Uterus (tissue), 3 donors: ENCODE measurements at regions not wholly inside any gene's neighbourhood (a gene's known extent, or its start where the extent isn't known, plus 50 kb on each side); places are given as distances from the start of the nearest gene placed in this dataset.

ENCODE experiments used
- DNase-seq, 2 donors: peaks; one replicate each; pipeline ENCODE4 v3.0.0-alpha.2; 2019 to 2020
- H3K27ac ChIP-seq, 2 donors: fragments of 200-600 bp; sonication (generic); 1 replicate in 1 of 2; 2 replicates in 1 of 2; pipeline ENCODE4 v1.5.1; 2016 to 2018
- H3K27me3 ChIP-seq, 2 donors: fragments of 200-600 bp; sonication (generic); one replicate each; pipeline ENCODE4 v1.5.1; 2018 to 2019; ENCODE audit warnings: control low read depth in 1 of 2
- H3K36me3 ChIP-seq, 2 donors: fragments of 200-600 bp; sonication (generic); one replicate each; pipeline ENCODE4 v1.5.1; 2019; ENCODE audit warnings: control low read depth in 1 of 2
- H3K4me1 ChIP-seq, 2 donors: fragments of 200-600 bp; sonication (generic); one replicate each; pipeline ENCODE4 v1.5.1; 2018 to 2019; ENCODE audit warnings: control low read depth in 1 of 2
- H3K4me3 ChIP-seq, 2 donors: fragments of 200-600 bp; sonication (generic); 1 replicate in 1 of 2; 2 replicates in 1 of 2; pipeline ENCODE4 v1.5.1; 2018 to 2019; ENCODE audit warnings: mild to moderate bottlenecking in 1 of 2
- H3K9me3 ChIP-seq, 2 donors: fragments of 200-600 bp; sonication (generic); one replicate each; pipeline ENCODE4 v1.5.1; 2019; ENCODE audit warnings: control low read depth in 1 of 2
- CTCF ChIP-seq, 4 experiments: fragments of 200-600 bp in 2 of 4; fragments of 450-650 bp in 2 of 4; sonication (generic) in 2 of 4; IDR thresholded peaks; one replicate each; pipeline ENCODE4 v1.5.1; 2016 to 2019; ENCODE audit warnings: antibody characterized with exemption in 4 of 4, mild to moderate bottlenecking in 2 of 4, moderate library complexity in 1 of 4
- POLR2A ChIP-seq, 2 donors: fragments of 450-650 bp; IDR thresholded peaks; one replicate each; pipeline ENCODE4 v1.6.1; 2016; ENCODE audit warnings: antibody characterized with exemption in 2 of 2, mild to moderate bottlenecking in 1 of 2, moderate library complexity in 1 of 2
- intact Hi-C: fragments of 100-400 bp; cut with DNase I; formaldehyde crosslinking; loops from one replicate; pipeline ENCODE4 v1.15.1; 2023; ENCODE audit warnings: low total_unique reads
- donor health status: DM: yes; HTN: yes; CAD: no.

GRCh38 chr13:62444805-62445204, 1029.2 kb upstream of the PCDH20 start:
- no peaks in the 10 kb centered on the region for H3K9me3 ChIP-seq
- intact Hi-C loops: no loop called here
- TF ChIP-seq POLR2A (IDR thresholded peaks at IDR 0.05): no peak
- TF ChIP-seq CTCF (IDR thresholded peaks at IDR 0.05): no peak

GRCh38 chr13:62434081-62434480, 1018.4 kb upstream of the PCDH20 start:
- Histone ChIP-seq H3K4me3 (no peak overlapping the region), H3K9me3 (no peaks in the 10 kb centered on the region), H3K4me1 (no peaks in the 10 kb centered on the region), H3K36me3 (no peaks in the 10 kb centered on the region), H3K27ac (no peak overlapping the region), H3K27me3 (no peaks in the 10 kb centered on the region)
- intact Hi-C loops: no loop called here
- TF ChIP-seq POLR2A (IDR thresholded peaks at IDR 0.05) (no peak), CTCF (IDR thresholded peaks at IDR 0.05) (no peak)
- DNase-seq: no peak

More at GRCh38 chr13:62444805-62445204, 1029.2 kb upstream of the PCDH20 start:
- no peak for DNase-seq
- H3K4me3 ChIP-seq: no peak overlapping the region
- H3K27me3 ChIP-seq: no peaks in the 10 kb centered on the region
- no peaks in the 10 kb centered on the region for H3K4me1 ChIP-seq
- no peak overlapping the region for H3K27ac ChIP-seq
- H3K36me3 ChIP-seq: no peaks in the 10 kb centered on the region

GRCh38 chr13:62433660-62434059, 1018.0 kb upstream of the PCDH20 start:
- no peaks in the 10 kb centered on the region for H3K36me3 ChIP-seq
- TF ChIP-seq CTCF (IDR thresholded peaks at IDR 0.05) (no peak), POLR2A (IDR thresholded peaks at IDR 0.05) (no peak)
- intact Hi-C loops: no loop called here
- no peak overlapping the region for H3K4me3 ChIP-seq
- no peaks in the 10 kb centered on the region for H3K4me1 ChIP-seq
- no peaks in the 10 kb centered on the region for H3K9me3 ChIP-seq
- H3K27ac ChIP-seq: no peak overlapping the region
- H3K27me3 ChIP-seq: no peaks in the 10 kb centered on the region
- no peak for DNase-seq

- no peaks in the 10 kb centered on the region for H3K27me3 ChIP-seq
- no peak for DNase-seq
- no peak overlapping the region for H3K27ac ChIP-seq
- no peaks in the 10 kb centered on the region for H3K36me3 ChIP-seq
- H3K4me3 ChIP-seq: no peak overlapping the region
- no peaks in the 10 kb centered on the region for H3K4me1 ChIP-seq
- H3K9me3 ChIP-seq: no peaks in the 10 kb centered on the region
- intact Hi-C loops: no loop called here
- TF ChIP-seq CTCF (IDR thresholded peaks at IDR 0.05) (no peak), POLR2A (IDR thresholded peaks at IDR 0.05) (no peak)
Measured at GRCh38 chr13:62432906-62433305, 1017.3 kb upstream of the PCDH20 start.

- H3K4me1 ChIP-seq: no peaks in the 10 kb centered on the region
- no peak overlapping the region for H3K4me3 ChIP-seq
- intact Hi-C loops: no loop called here
- DNase-seq: no peak
- H3K27me3 ChIP-seq: no peaks in the 10 kb centered on the region
- H3K27ac ChIP-seq: no peak overlapping the region
- no peaks in the 10 kb centered on the region for H3K9me3 ChIP-seq
- H3K36me3 ChIP-seq: no peaks in the 10 kb centered on the region
- TF ChIP-seq CTCF (IDR thresholded peaks at IDR 0.05) (no peak), POLR2A (IDR thresholded peaks at IDR 0.05) (no peak)
Measured at GRCh38 chr13:62432295-62432694, 1016.6 kb upstream of the PCDH20 start.
